SKM-1 treated with dmso at 0.1 percent for 144 hours (cell line): ENCODE measurements at regions not wholly inside any gene's neighbourhood (a gene's known extent, or its start where the extent isn't known, plus 50 kb on each side); places are given as distances from the start of the nearest gene placed in this dataset.

Experiments used
- DNase-seq: peaks from one replicate; lab custom pipeline; 2025; ENCODE audit not compliant: unreplicated experiment; lab: John Stamatoyannopoulos, UW

DNA sequence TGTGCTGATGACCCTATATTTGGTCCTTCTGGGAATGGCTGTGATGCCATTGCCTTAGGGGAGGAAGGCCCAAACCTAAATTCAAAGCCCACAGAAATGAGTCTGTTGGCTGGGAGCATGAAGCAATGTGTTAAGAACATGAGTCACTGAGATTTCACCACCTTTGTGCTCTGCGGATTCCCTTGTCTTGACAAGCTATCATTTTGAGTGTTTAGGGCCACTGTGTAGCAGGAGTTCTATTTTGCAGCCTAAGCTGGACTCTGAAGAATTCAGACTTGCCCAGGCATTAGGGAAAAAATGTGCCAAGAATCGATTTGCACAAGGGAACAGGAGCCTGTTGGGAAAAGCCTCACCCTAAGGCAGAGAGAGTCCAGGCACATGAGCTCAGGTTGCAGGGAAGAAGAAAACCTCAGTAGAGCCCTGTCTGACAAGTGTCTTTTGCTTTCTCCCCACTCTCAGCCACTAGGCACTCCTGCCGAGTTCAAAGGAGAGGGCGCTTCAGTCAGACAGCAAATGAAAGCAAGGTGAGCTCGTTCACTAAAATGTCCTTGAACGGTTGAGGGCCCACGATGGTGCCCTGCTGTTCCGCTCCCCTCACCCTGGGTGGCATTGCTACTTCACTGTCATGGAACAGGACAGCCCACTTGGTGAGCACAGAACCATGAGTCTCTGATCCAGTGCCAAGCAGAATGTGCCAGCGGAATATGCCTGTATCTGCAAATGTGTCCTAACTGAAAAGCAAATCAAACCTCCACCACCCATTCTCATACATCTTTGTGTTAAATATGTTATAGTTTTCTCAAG is 93.6 kb downstream of the PRLHR start:
- DNase-seq, result peak; percentile 77

DNA sequence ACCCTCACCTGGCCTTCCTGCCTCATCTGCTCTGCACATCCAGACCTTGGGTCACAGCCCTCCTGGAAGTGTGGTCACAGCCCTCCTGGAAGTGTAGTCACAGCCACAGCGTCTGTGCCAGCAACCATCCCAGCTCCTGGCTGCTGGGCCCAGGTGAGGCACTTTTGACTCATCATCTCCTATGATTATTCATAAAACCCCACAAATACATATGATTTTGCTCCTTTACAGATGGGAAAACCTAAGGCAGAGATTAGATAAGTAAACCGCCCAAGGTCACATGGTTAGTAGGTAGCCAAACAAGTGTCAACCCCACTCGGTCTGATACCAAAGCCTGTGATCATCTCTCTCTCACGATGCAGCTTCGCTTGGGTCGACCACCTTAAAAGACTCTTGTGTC is 94.3 kb downstream of the PRLHR start:
- no peak for DNase-seq

- DNase-seq, result no peak
These were observed 94.9 kb downstream of the PRLHR start for GRCh38 chr10:118500477-118501104.

- DNase-seq, result no peak
These were observed 96.3 kb downstream of the PRLHR start for GRCh38 chr10:118499186-118499585.

- DNase-seq, result no peak
These were observed 96.8 kb downstream of the PRLHR start for GRCh38 chr10:118498623-118499022.

DNA sequence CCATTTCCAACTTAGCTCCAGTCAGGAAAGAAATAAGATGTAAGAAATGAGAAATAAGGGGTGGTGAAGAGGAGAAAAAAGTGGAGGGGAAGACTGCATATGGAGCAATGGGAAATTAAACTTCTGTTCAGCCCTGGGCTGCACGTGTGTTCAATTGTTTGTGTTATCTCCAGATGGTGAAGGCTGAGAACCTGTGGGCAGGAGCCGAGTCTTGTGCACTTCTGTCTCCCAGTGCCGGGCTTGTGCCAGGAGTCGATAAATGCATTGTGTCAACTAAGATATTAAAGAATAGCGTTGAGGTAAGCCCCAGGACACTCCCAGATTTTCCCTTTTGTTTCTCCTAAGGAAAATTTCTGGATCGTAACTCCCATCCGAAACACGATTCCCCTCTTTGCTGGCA is 98.2 kb downstream of the PRLHR start:
- no peak for DNase-seq

DNA sequence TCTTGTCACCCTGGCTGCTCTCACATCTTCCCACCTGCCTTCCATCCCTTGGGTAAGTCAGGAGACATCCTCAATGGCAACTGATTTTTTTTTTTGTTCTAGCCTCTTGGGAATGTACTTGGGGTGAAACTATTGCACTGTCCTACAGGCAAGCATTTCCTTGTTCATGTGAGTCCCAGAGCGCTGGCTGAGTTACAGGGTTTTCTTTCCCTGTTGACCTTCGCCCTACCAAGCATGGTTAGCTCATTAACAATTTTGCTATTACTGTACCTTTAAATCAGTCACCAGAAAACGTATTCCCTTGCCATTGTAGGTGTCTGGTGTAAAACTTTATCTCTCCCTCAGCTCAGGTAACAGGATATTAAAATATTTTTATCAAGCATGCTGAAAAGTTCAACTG is 98.9 kb downstream of the PRLHR start:
- no peak for DNase-seq

DNA sequence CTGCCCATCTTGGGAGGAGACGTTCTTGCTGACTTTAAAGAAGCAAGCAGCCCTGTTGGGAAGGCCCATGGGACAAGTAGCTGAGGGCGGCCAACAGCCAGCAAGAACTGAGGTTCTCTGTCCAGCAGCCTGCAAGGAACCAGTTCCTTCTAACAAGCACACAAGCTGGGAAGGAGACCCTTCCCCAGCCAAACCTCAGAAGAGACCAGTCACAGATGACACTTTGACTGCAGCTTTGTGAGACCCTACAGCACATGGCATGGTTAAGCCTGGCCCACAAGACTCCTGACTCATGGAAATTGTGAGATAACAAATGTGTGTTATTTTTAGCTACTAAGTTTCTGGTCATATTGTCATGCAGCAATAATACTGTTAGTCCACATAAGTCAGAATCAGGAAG is 99.9 kb downstream of the PRLHR start:
- no peak for DNase-seq

DNA sequence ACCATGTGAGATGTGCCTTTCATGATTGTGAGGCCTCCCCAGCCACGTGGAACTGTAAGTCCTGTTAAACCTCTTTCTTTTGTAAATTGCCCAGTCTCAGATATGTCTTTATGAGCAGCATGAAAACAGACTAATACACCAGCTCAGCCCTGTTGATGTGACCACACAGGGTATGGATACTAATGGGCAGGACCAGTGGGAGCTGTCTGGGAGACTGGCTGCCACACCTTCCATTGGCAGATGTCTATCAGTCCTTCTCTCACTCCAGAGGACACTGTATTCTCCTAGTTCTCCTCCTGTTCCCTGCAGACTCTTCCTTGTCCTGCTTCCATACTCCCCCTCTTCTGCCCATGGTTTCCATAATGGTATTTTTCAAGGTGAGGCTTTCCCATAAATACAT is 104.4 kb downstream of the PRLHR start:
- no peak for DNase-seq

GRCh38 chr10:118488710-118489497 is 106.5 kb downstream of the PRLHR start:
- no peak for DNase-seq

GRCh38 chr10:118485641-118486040 is 109.8 kb downstream of the PRLHR start:
- DNase-seq, result no peak

GRCh38 chr10:118484152-118484871 is 111.1 kb downstream of the PRLHR start:
- DNase-seq, result no peak

DNA sequence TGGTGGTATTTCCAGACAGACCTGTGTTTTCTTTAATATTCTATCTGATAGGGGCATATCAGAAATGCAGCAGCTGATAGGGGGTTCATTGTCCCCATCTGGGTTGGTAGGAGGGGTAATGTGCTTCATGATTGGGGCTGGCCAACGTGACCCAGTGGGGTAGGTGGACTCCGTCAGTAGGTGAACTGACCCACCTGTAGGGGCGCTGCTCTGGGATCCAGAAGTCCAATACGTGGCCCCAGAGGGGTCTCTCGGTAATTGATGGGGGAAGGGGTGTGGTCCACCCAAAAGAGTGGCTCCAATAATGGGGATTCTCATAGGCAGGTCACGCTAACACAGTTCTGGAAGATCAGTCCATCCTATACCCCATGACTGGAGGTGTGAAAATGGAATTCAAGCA is 112.0 kb downstream of the PRLHR start:
- no peak for DNase-seq

DNA sequence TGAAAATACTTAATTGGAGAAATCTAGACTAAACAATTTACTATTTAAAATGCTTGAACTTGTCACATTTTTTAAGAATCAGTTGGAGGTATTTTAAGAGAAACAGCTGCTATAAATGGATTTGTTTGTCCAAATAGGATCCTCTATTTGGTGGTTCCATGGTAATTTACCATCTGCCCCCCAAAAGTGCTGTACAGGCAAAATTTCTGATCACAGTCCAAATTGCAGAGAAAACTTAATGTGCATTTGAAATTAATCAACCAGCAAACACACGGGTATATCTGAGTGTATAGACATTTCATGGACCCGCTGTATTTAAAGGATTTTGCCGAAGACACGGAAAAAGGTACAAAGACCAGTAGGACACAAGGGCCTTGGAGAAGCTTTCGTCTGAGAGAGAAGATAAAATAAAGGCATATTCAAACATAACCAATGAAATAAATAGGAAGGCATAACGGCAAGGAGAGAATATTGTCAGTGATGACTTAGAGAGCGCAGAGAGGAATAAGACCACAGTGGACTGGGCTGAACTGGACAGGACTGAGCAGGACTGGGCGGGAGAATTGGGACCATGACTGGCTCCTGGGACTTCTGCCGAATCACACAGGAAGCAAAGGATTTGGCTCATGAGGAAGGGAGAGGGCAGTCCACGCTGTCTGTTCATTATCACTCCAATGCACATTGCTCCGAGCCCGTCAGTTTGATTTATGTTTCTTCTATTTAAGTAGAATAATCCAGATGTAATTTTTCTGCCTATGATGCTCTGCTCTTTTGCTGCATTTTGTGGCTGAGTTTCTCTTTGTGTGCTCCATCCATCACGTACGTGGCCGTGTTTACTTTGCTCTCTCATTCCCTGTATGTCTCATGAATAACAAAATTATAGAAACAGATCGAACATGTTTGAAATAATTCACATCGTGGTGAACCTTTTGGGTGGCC is 112.8 kb downstream of the PRLHR start:
- DNase-seq, result no peak

DNA sequence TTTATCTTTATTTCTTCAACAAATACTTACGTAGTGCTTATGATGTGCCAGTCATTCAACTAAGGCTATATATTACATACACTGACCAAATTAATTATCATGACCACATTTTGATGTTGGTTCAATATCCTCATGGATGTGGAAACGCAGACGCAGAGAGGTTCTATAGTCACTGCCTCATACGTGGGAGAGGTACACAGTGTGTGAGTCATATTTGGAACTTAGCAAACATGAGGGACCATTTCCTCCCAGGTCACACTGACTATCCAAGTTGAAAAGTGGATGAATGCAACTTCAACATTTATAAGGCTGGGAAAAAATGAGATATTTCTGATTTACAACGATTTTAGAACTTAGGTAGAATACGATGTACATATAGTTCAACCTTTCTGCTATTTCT is 113.6 kb downstream of the PRLHR start:
- no peak for DNase-seq

DNA sequence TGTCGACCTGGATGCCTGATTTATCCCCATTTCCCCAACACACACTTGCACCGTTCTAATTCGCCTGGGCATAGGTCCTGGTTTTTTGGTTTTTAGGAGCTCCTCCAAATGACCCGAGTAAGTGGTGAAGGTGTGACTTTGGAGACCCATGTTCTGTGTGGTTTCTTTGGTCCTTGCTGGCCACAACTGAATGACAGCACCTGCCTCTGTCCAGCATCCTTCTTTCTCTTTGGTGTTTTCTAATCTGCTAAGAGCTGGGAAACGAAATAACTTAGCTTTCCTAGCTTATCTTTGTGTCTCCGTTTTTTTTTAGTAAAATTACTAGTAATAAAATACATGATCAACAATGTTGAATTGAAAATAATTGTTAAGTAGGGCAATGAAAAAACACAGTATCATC is 120.2 kb downstream of the PRLHR start:
- DNase-seq, result no peak

- no peak for DNase-seq
These were observed 121.3 kb downstream of the PRLHR start for GRCh38 chr10:118474111-118474510.

GRCh38 chr10:118473305-118473960 is 122.0 kb downstream of the PRLHR start:
- DNase-seq, result no peak

DNA sequence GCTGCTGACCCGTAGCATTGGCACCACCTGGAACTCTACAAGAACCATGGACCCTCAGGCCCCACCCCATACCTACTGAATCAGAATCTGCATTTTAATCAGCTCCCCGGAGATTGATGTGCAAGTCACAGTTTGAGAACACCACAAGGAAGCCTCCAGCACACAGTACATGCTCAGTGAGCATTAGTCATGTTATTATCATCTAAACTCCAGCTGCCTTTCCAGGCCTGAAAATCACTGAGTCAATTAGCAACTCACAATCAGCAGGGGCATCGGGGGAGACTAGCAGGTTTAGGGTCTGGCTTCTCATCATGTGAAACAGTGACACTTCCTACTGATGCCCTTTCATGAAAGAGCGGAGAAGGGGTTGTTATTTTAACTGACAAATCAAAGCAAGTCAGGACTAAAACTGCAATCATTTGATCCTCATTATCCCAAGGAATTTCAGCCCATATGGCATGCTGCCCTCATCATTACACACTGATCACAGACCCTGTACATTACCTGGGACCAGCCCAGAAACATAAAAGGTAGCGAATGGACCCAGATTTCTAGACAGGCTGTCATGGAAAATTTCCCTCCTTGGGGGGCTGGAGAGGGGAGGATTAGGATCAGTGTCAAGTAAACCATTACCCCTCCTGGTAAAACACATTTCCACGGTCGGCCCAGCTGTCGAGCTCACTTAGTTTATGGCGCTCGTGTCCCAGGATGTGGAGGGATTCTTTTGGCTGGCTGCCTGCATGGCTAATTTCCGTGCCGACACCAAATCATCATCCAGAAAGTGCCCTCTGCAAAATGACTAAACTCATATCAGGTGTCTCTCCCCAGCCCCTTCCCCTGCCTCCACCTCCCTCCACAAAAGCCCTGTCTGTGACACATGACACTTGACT is 122.8 kb downstream of the PRLHR start:
- DNase-seq, result no peak
